Liver (tissue), 3 donors: ENCODE measurements at regions not wholly inside any gene's neighbourhood (a gene's known extent, or its start where the extent isn't known, plus 50 kb on each side); places are given as distances from the start of the nearest gene placed in this dataset.

Experiments used
- ATF3 ChIP-seq: IDR thresholded peaks from 2 replicates; pipeline ENCODE4 v1.6.1; 2016; ENCODE audit warnings: antibody characterized with exemption
- EGR1 ChIP-seq, 2 donors: IDR thresholded peaks; 2 replicates each; pipeline ENCODE4 v1.6.1; 2016 to 2018; ENCODE audit warnings: antibody characterized with exemption in 2 of 2, low read depth in 2 of 2
- FOXA1 ChIP-seq: IDR thresholded peaks from 2 replicates; pipeline ENCODE4 v1.6.1; 2016; ENCODE audit warnings: antibody characterized with exemption
- GABPA ChIP-seq, 2 donors: IDR thresholded peaks in 1 of 2; conservative IDR thresholded peaks in 1 of 2; 2 replicates each; pipeline ENCODE4 v1.6.1; 2016; ENCODE audit warnings: antibody characterized with exemption in 2 of 2, mild to moderate bottlenecking in 1 of 2, moderate library complexity in 1 of 2
- MAX ChIP-seq: IDR thresholded peaks from 2 replicates; pipeline ENCODE4 v1.6.1; 2016; ENCODE audit warnings: antibody characterized with exemption
- SP1 ChIP-seq: IDR thresholded peaks from 2 replicates; pipeline ENCODE4 v1.6.1; 2018; ENCODE audit warnings: antibody characterized with exemption, mild to moderate bottlenecking
- TAF1 ChIP-seq: conservative IDR thresholded peaks from 2 replicates; pipeline ENCODE4 v1.6.1; 2016; ENCODE audit warnings: antibody characterized with exemption, mild to moderate bottlenecking
- YY1 ChIP-seq: IDR thresholded peaks from 2 replicates; pipeline ENCODE4 v1.6.1; 2016; ENCODE audit warnings: antibody characterized with exemption, mild to moderate bottlenecking
- TF ChIP-seq, protein P1 (sequence below): IDR thresholded peaks from 2 replicates; pipeline ENCODE4 v1.6.1; 2016; ENCODE audit warnings: antibody characterized with exemption, mild to moderate bottlenecking
- TF ChIP-seq, protein P2 (sequence below): fragments of 150-350 bp; IDR thresholded peaks from 2 replicates; pipeline ENCODE4 v1.5.1; 2017; ENCODE audit warnings: improper control_type of control experiment, low read depth, low read length; ENCODE audit not compliant: missing input control
- TF ChIP-seq, protein P3 (sequence below): IDR thresholded peaks from 2 replicates; pipeline ENCODE4 v1.6.1; 2016; ENCODE audit warnings: antibody characterized with exemption
- donor health status: healthy.
- donor health status: healthy.

GRCh38 chr6:44534291-44534690 is 146.8 kb downstream of the CDC5L start:
- TF ChIP-seq, protein P1, sequence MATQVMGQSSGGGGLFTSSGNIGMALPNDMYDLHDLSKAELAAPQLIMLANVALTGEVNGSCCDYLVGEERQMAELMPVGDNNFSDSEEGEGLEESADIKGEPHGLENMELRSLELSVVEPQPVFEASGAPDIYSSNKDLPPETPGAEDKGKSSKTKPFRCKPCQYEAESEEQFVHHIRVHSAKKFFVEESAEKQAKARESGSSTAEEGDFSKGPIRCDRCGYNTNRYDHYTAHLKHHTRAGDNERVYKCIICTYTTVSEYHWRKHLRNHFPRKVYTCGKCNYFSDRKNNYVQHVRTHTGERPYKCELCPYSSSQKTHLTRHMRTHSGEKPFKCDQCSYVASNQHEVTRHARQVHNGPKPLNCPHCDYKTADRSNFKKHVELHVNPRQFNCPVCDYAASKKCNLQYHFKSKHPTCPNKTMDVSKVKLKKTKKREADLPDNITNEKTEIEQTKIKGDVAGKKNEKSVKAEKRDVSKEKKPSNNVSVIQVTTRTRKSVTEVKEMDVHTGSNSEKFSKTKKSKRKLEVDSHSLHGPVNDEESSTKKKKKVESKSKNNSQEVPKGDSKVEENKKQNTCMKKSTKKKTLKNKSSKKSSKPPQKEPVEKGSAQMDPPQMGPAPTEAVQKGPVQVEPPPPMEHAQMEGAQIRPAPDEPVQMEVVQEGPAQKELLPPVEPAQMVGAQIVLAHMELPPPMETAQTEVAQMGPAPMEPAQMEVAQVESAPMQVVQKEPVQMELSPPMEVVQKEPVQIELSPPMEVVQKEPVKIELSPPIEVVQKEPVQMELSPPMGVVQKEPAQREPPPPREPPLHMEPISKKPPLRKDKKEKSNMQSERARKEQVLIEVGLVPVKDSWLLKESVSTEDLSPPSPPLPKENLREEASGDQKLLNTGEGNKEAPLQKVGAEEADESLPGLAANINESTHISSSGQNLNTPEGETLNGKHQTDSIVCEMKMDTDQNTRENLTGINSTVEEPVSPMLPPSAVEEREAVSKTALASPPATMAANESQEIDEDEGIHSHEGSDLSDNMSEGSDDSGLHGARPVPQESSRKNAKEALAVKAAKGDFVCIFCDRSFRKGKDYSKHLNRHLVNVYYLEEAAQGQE, result no peak
- TF ChIP-seq, protein P2, sequence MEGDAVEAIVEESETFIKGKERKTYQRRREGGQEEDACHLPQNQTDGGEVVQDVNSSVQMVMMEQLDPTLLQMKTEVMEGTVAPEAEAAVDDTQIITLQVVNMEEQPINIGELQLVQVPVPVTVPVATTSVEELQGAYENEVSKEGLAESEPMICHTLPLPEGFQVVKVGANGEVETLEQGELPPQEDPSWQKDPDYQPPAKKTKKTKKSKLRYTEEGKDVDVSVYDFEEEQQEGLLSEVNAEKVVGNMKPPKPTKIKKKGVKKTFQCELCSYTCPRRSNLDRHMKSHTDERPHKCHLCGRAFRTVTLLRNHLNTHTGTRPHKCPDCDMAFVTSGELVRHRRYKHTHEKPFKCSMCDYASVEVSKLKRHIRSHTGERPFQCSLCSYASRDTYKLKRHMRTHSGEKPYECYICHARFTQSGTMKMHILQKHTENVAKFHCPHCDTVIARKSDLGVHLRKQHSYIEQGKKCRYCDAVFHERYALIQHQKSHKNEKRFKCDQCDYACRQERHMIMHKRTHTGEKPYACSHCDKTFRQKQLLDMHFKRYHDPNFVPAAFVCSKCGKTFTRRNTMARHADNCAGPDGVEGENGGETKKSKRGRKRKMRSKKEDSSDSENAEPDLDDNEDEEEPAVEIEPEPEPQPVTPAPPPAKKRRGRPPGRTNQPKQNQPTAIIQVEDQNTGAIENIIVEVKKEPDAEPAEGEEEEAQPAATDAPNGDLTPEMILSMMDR, result no peak
- TF ChIP-seq YY1 (no peak), FOXA1 (no peak), TAF1 (no peak), MAX (no peak), ATF3 (no peak), EGR1 (IDR thresholded peaks at IDR 0.05; ENCODE audit: low read depth in 2 of 2) (no peak), SP1 (no peak), GABPA (IDR thresholded peaks at IDR 0.05 in 1 of 2, conservative IDR thresholded peaks at IDR 0.05 in 1 of 2) (no peak)
- TF ChIP-seq, protein P3, sequence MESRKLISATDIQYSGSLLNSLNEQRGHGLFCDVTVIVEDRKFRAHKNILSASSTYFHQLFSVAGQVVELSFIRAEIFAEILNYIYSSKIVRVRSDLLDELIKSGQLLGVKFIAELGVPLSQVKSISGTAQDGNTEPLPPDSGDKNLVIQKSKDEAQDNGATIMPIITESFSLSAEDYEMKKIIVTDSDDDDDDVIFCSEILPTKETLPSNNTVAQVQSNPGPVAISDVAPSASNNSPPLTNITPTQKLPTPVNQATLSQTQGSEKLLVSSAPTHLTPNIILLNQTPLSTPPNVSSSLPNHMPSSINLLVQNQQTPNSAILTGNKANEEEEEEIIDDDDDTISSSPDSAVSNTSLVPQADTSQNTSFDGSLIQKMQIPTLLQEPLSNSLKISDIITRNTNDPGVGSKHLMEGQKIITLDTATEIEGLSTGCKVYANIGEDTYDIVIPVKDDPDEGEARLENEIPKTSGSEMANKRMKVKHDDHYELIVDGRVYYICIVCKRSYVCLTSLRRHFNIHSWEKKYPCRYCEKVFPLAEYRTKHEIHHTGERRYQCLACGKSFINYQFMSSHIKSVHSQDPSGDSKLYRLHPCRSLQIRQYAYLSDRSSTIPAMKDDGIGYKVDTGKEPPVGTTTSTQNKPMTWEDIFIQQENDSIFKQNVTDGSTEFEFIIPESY, result no peak
